PC-9 (cell line): ENCODE measurements at regions not wholly inside any gene's neighbourhood (a gene's known extent, or its start where the extent isn't known, plus 50 kb on each side); places are given as distances from the start of the nearest gene placed in this dataset.
A peak's percentile ranks its signal among the peaks of the same experiment; 100 is the strongest.

Experiments used
- BruUV-seq: library from RNA; stranded (reverse); fragments of 400-500 nt; replicated peaks from 2 replicates; lab custom pipeline; 2021; lab: Mats Ljungman, UMichigan
- CTCF ChIA-PET: fragments of 300-600 bp; sonication (Branson Sonifier 250); formaldehyde crosslinking; loops from one replicate; lab custom pipeline; 2022; ENCODE audit warnings: antibody characterized with exemption; lab: Charles Lee
- POLR2A ChIA-PET: fragments of 300-600 bp; sonication (Branson Sonifier 250); formaldehyde crosslinking; loops from one replicate; lab custom pipeline; 2022; ENCODE audit warnings: antibody characterized with exemption; ENCODE audit not compliant: unreplicated experiment; lab: Charles Lee
- DNase-seq, 2 experiments: peaks; one replicate each; pipeline versions ENCODE4 v3.0.0 to v3.0.0-alpha.2; 2015 to 2022; ENCODE audit warnings: mixed read lengths in 1 of 2
- H2AFZ ChIP-seq: fragments of 200-600 bp; sonication (generic); 2 replicates; pipeline ENCODE4 v1.8.1; 2017; ENCODE audit warnings: antibody characterized with exemption
- H3F3A ChIP-seq: fragments of 200-600 bp; sonication (generic); 2 replicates; pipeline ENCODE4 v1.8.1; 2017; ENCODE audit warnings: antibody characterized with exemption, mild to moderate bottlenecking, low read depth; ENCODE audit not compliant: insufficient read depth
- H3K27ac ChIP-seq: fragments of 200-600 bp; sonication (generic); 2 replicates; pipeline ENCODE4 v1.6.1; 2016; ENCODE audit warnings: mixed run types
- H3K27me3 ChIP-seq: fragments of 200-600 bp; sonication (generic); 2 replicates; pipeline ENCODE4 v1.6.1; 2016; ENCODE audit warnings: low read depth, mixed run types; ENCODE audit not compliant: insufficient read depth
- H3K36me3 ChIP-seq: fragments of 200-600 bp; sonication (generic); 2 replicates; pipeline ENCODE4 v1.6.1; 2016; ENCODE audit warnings: low read depth, mixed run types
- H3K4me1 ChIP-seq: fragments of 200-600 bp; sonication (generic); replicated peaks from 2 replicates; pipeline ENCODE4 v1.6.1; 2016; ENCODE audit warnings: mixed run types; ENCODE audit not compliant: insufficient read depth
- H3K4me2 ChIP-seq: fragments of 200-600 bp; sonication (generic); 2 replicates; pipeline ENCODE4 v1.6.1; 2017; ENCODE audit warnings: mixed run types
- H3K4me3 ChIP-seq: fragments of 200-600 bp; sonication (generic); 2 replicates; pipeline ENCODE4 v1.6.1; 2016; ENCODE audit warnings: mixed run types
- H3K79me2 ChIP-seq: fragments of 200-600 bp; sonication (generic); 2 replicates; pipeline ENCODE4 v1.6.1; 2017; ENCODE audit warnings: low read depth, mixed run types
- H3K9me2 ChIP-seq: fragments of 200-600 bp; sonication (generic); 2 replicates; pipeline ENCODE4 v1.8.1; 2017; ENCODE audit warnings: mild to moderate bottlenecking; ENCODE audit not compliant: insufficient read depth
- H3K9me3 ChIP-seq: fragments of 200-600 bp; sonication (generic); 2 replicates; pipeline ENCODE4 v1.8.1; 2016; ENCODE audit warnings: low read depth; ENCODE audit not compliant: insufficient read depth
- H4K20me1 ChIP-seq: fragments of 200-600 bp; sonication (generic); 2 replicates; pipeline ENCODE4 v1.8.1; 2017; ENCODE audit not compliant: insufficient read depth
- CTCF ChIP-seq: fragments of 200-600 bp; sonication (generic); conservative IDR thresholded peaks from 2 replicates; pipeline ENCODE4 v1.6.1; 2017; ENCODE audit warnings: mixed run types, antibody characterized with exemption, mild to moderate bottlenecking, moderate library complexity
- EZH2 ChIP-seq: fragments of 200-600 bp; sonication (generic); IDR thresholded peaks from 2 replicates; pipeline ENCODE4 v1.8.0; 2017; ENCODE audit warnings: antibody characterized with exemption, low read depth
- intact Hi-C: fragments of 100-400 bp; cut with micrococcal nuclease; formaldehyde crosslinking; loops from one replicate; pipeline ENCODE4 v1.10.0; 2022; ENCODE audit not compliant: unreplicated experiment

DNA sequence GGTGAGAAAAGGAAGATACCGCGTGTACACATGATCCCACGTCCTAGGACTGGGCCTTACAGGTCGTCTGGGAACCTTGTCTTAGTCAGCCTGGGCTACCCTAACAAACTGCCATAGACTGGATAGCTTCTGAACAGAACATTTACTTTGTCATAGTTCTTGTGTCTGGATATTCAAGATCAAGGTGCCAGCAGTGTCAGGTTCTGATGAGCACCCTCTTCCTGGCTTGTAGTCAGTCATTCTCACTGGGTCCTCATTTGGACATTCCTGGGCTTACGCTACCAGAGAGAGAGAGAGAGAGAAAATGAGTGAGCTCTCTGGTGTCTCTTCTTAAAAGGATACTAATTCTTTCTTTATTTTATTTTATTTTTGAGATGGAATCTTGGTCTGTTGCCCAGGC, 685.8 kb upstream of the RBFOX1 start:
- BruUV-seq: no TSS peak
- POLR2A ChIA-PET: no interaction called here
- H3K9me2 ChIP-seq: no peaks in the 10 kb centered on the region
- no peaks in the 10 kb centered on the region for H3K36me3 ChIP-seq
- no peak overlapping the region for H3K4me3 ChIP-seq
- CTCF ChIA-PET: no interaction called here
- no peak overlapping the region for H3K27ac ChIP-seq
- no peaks in the 10 kb centered on the region for H3K9me3 ChIP-seq
- DNase-seq: no peak
- TF ChIP-seq CTCF: no peak
- TF ChIP-seq EZH2: no peak
- H3F3A ChIP-seq: no peaks in the 10 kb centered on the region
- no peaks in the 10 kb centered on the region for H3K4me1 ChIP-seq
- H3K27me3 ChIP-seq: peaks cover 62% of the 10 kb centered on the region
- intact Hi-C loops: loop anchor here (10.0 kb wide), 2 partner anchors 1142 to 1542 kb away; no protein-coding TSS in a partner anchor
- H4K20me1 ChIP-seq: no peaks in the 10 kb centered on the region
- no peak overlapping the region for H3K4me2 ChIP-seq
- no peak overlapping the region for H2AFZ ChIP-seq
- no peaks in the 10 kb centered on the region for H3K79me2 ChIP-seq

DNA sequence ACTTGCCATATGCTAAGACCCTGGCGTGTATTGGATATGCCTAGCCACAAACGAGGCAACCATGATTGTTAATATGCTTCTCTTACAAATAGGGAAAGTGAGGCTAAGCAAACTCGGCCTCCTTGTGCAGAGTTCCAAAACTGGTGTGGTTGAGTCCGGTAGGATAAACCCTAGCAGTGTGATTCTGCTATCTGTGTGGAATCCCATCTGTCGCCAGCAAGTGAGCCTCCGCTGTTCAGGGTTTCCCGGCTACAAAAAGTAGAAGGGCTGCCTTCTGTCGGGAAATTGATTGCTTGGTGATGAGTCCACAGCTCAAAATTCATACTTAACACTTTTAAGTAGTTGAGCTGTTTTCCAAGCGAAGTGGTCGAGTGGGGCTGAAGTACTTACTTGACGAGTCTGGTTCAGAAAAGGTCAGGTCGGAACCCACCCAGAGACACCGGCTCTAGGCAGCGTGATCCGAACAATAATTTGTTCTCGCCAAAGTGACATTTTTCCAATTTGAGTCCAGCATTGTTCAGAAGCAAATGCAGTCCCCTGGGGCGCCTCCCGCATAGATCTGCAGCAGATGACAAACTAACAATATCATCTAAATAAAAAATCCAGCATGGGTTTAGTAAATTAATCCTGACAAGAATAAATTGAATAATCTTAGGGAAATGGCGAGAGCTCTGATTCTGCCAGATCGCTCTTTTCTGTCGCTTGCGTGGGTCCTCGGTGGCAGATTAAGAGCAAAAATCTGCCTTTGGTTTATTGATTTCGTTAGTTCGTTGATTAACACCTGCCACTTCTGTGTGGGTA, 686.7 kb upstream of the RBFOX1 start:
- CTCF ChIA-PET: no interaction called here
- POLR2A ChIA-PET: no interaction called here
- Histone ChIP-seq H3K4me1 (no peaks in the 10 kb centered on the region), H3F3A (no peaks in the 10 kb centered on the region), H3K9me2 (no peaks in the 10 kb centered on the region), H3K4me3 (no peak overlapping the region), H3K79me2 (no peaks in the 10 kb centered on the region), H3K36me3 (no peaks in the 10 kb centered on the region), H4K20me1 (no peaks in the 10 kb centered on the region), H2AFZ (0 out of 2 replicates have a peak overlapping the region, but pooled peaks have one; percentile 16), H3K27ac (no peak overlapping the region), H3K4me2 (no peak overlapping the region), H3K9me3 (no peaks in the 10 kb centered on the region), H3K27me3 (peaks cover 62% of the 10 kb centered on the region)
- TF ChIP-seq CTCF (no peak), EZH2 (no peak)
- intact Hi-C loops: loop anchor here (10.0 kb wide), 2 partner anchors 1141 to 1541 kb away; no protein-coding TSS in a partner anchor
- no peak for DNase-seq
- no TSS peak for BruUV-seq

GRCh38 chr16:6644916-6645315, 687.7 kb upstream of the RBFOX1 start:
- POLR2A ChIA-PET: no interaction called here
- Histone ChIP-seq H3F3A (no peaks in the 10 kb centered on the region), H2AFZ (no peak overlapping the region), H3K27ac (no peak overlapping the region), H3K4me1 (no peaks in the 10 kb centered on the region), H3K36me3 (no peaks in the 10 kb centered on the region), H3K79me2 (no peaks in the 10 kb centered on the region), H3K4me2 (no peak overlapping the region), H3K9me2 (no peaks in the 10 kb centered on the region), H4K20me1 (no peaks in the 10 kb centered on the region), H3K9me3 (no peaks in the 10 kb centered on the region), H3K27me3 (peaks cover 60% of the 10 kb centered on the region), H3K4me3 (no peak overlapping the region)
- no TSS peak for BruUV-seq
- no peak for DNase-seq
- CTCF ChIA-PET: no interaction called here
- intact Hi-C loops: loop anchor here (5.0 to 10.0 kb wide), 3 partner anchors 1140 to 1540 kb away; no protein-coding TSS in a partner anchor
- TF ChIP-seq EZH2 (no peak), CTCF (no peak)
